NCI-H748 (cell line): ENCODE measurements at regions not wholly inside any gene's neighbourhood (a gene's known extent, or its start where the extent isn't known, plus 50 kb on each side); places are given as distances from the start of the nearest gene placed in this dataset.

ENCODE experiments used
- DNase-seq: peaks from one replicate; lab custom pipeline; 2025; ENCODE audit not compliant: unreplicated experiment; lab: John Stamatoyannopoulos, UW

GRCh38 chr6:23969344-23969743, 156.7 kb upstream of the NRSN1 start:
- DNase-seq: no peak

GRCh38 chr6:23977706-23978105, 148.3 kb upstream of the NRSN1 start:
- DNase-seq: no peak

- no peak for DNase-seq
These were observed 145.1 kb upstream of the NRSN1 start for GRCh38 chr6:23980965-23981364.

GRCh38 chr6:23981923-23982322, 144.1 kb upstream of the NRSN1 start:
- no peak for DNase-seq

- peak; percentile 12 for DNase-seq
These were observed 142.3 kb upstream of the NRSN1 start for GRCh38 chr6:23983735-23984134.

GRCh38 chr6:23985015-23985414, 141.0 kb upstream of the NRSN1 start:
- no peak for DNase-seq

- DNase-seq: peak; percentile 47
These were observed 136.0 kb upstream of the NRSN1 start for GRCh38 chr6:23989885-23990533.

- DNase-seq: no peak
These were observed 132.0 kb upstream of the NRSN1 start for GRCh38 chr6:23994013-23994412.

GRCh38 chr6:24004062-24004461, 122.0 kb upstream of the NRSN1 start:
- no peak for DNase-seq

GRCh38 chr6:24004659-24005058, 121.4 kb upstream of the NRSN1 start:
- peak; percentile 33 for DNase-seq

- DNase-seq: peak; percentile 21
These were observed 119.8 kb upstream of the NRSN1 start for GRCh38 chr6:24006254-24006653.

GRCh38 chr6:24009319-24009718, 116.7 kb upstream of the NRSN1 start:
- DNase-seq: peak; percentile 100

- DNase-seq: peak; percentile 68
These were observed 115.9 kb upstream of the NRSN1 start for GRCh38 chr6:24010133-24010532.

- no peak for DNase-seq
These were observed 109.7 kb upstream of the NRSN1 start for GRCh38 chr6:24016286-24016685.

- no peak for DNase-seq
These were observed 109.2 kb upstream of the NRSN1 start for GRCh38 chr6:24016857-24017256.

- no peak for DNase-seq
These were observed 106.6 kb upstream of the NRSN1 start for GRCh38 chr6:24019393-24019792.

GRCh38 chr6:24019830-24020229, 106.2 kb upstream of the NRSN1 start:
- DNase-seq: no peak

GRCh38 chr6:24026050-24026449, 100.0 kb upstream of the NRSN1 start:
- DNase-seq: no peak

- DNase-seq: no peak
These were observed 94.5 kb upstream of the NRSN1 start for GRCh38 chr6:24031496-24031895.

GRCh38 chr6:24032896-24033688, 92.9 kb upstream of the NRSN1 start:
- no peak for DNase-seq

GRCh38 chr6:24043848-24044247, 82.2 kb upstream of the NRSN1 start:
- no peak for DNase-seq

GRCh38 chr6:24051942-24052589, 73.9 kb upstream of the NRSN1 start:
- DNase-seq: peak; percentile 26
